Tibial nerve (tissue), 3 donors: ENCODE measurements at regions not wholly inside any gene's neighbourhood (a gene's known extent, or its start where the extent isn't known, plus 50 kb on each side); places are given as distances from the start of the nearest gene placed in this dataset.

ENCODE experiments used
- POLR2A ChIP-seq, 2 donors: fragments of 450-650 bp; IDR thresholded peaks; one replicate each; pipeline ENCODE4 v1.6.1; 2017; ENCODE audit warnings: antibody characterized with exemption in 2 of 2, mild to moderate bottlenecking in 2 of 2, moderate library complexity in 2 of 2
- TF ChIP-seq, protein P1 (sequence below), 5 experiments: fragments of 200-600 bp in 3 of 5; fragments of 450-650 bp in 2 of 5; sonication (generic) in 3 of 5; IDR thresholded peaks; one replicate each; pipeline ENCODE4 v1.5.1; 2016 to 2019; ENCODE audit warnings: antibody characterized with exemption in 5 of 5, mild to moderate bottlenecking in 3 of 5, moderate library complexity in 2 of 5

DNA sequence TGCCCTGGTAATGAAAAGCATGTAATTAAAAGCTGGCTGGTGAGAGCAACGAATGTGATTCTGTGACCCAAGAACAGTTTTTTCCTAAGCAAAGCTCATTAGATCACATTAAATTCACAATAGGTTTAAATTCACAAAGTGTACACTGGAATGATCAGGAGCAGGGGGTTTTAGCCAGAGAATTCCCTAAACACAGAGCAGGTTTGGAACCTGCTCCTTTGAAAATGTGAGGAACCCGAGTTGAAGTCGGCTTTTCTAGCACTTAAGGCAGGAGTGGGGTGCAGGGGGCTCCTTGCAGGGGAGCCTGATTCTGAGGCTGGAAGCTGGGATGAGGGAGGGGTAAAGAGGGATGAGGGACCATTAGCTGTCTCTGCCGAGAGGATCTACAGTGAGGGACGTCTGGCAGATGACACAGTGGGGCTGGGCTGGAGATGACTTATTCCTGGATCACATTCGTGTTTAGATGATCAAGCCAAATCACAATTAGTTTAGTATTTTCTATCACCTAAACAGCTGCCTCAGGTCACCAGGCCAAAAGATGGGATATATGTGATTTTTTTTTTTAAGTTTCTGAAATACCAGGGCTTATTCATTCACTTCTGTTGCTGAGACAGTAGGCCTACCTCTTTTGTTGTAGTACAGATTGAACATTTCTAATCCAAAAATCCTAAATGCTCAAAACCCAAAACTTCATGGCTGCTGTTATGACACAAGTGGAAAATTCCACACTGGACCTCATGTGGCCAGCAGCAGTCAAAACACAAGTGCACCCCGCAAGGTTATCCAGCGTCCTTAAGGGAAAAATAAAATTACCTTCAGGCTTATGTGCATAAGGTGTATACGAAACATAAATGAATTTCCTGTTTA, 93.1 kb upstream of the HIVEP1 start:
- TF ChIP-seq, protein P1, sequence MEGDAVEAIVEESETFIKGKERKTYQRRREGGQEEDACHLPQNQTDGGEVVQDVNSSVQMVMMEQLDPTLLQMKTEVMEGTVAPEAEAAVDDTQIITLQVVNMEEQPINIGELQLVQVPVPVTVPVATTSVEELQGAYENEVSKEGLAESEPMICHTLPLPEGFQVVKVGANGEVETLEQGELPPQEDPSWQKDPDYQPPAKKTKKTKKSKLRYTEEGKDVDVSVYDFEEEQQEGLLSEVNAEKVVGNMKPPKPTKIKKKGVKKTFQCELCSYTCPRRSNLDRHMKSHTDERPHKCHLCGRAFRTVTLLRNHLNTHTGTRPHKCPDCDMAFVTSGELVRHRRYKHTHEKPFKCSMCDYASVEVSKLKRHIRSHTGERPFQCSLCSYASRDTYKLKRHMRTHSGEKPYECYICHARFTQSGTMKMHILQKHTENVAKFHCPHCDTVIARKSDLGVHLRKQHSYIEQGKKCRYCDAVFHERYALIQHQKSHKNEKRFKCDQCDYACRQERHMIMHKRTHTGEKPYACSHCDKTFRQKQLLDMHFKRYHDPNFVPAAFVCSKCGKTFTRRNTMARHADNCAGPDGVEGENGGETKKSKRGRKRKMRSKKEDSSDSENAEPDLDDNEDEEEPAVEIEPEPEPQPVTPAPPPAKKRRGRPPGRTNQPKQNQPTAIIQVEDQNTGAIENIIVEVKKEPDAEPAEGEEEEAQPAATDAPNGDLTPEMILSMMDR (IDR thresholded peaks at IDR 0.05): no peak
- no peak for TF ChIP-seq POLR2A (IDR thresholded peaks at IDR 0.05)
